H1 (cell line): ENCODE measurements at regions not wholly inside any gene's neighbourhood (a gene's known extent, or its start where the extent isn't known, plus 50 kb on each side); places are given as distances from the start of the nearest gene placed in this dataset.

Experiments used
- CBX8 ChIP-seq: fragments of 300-800, 300-1000 bp; sonication (generic); IDR thresholded peaks from 2 replicates; pipeline ENCODE4 v1.7.1; 2016; ENCODE audit warnings: low read depth, low read length, borderline replicate concordance
- KDM1A ChIP-seq: fragments of 200-600, 300-600 bp; sonication (generic); IDR thresholded peaks from 2 replicates; pipeline ENCODE4 v1.7.1; 2016; ENCODE audit warnings: mild to moderate bottlenecking, low read length, borderline replicate concordance
- PHF8 ChIP-seq: fragments of 200-600 bp; sonication (generic); conservative IDR thresholded peaks from 2 replicates; pipeline ENCODE4 v1.7.1; 2012; ENCODE audit warnings: low read depth, mild to moderate bottlenecking, inconsistent platforms, low read length, moderate library complexity
- RAD21 ChIP-seq, 2 experiments: IDR thresholded peaks in 1 of 2; conservative IDR thresholded peaks in 1 of 2; 2 replicates each; pipeline ENCODE4 v1.6.1; 2011; ENCODE audit warnings: low read depth in 2 of 2, low read length in 2 of 2, improper control_type of control experiment in 1 of 2, inconsistent platforms in 1 of 2, mild to moderate bottlenecking in 1 of 2, moderate library complexity in 1 of 2
- SIN3A ChIP-seq, 2 experiments: IDR thresholded peaks in 1 of 2; conservative IDR thresholded peaks in 1 of 2; 2 replicates each; pipeline ENCODE4 v1.6.1; 2011 to 2012; ENCODE audit warnings: low read length in 2 of 2, improper control_type of control experiment in 1 of 2, low read depth in 1 of 2, mild to moderate bottlenecking in 1 of 2

DNA sequence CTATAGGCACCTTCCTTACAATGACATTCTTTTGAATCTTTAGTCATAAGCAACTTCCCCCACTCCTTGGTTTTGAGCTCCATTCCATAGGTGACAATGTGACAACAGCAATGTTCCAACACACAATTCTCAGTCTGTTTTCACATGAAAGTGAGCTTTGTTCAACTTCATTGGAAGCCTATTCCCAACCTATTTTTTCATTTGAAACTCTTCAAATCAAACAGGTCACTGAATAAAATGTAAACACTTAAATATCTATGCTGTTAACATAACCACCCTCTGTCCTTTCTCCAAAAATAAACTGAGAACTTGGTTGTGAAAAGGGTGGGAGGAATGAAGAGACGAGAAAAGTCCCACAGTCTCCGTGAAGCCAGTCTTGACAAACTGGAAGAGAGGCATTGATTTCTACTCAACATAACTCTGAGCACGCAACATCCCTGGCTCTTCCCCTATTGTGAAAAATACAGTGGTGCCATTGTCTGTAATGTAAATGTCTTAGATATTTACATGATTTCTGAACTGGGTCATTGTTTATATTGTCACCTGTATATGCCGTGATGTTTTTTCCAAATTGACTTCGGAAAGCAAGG, 343.1 kb downstream of the TFAP2A start (continued):
- TF ChIP-seq SIN3A (conservative IDR thresholded peaks at IDR 0.05 in 1 of 2, IDR thresholded peaks at IDR 0.05 in 1 of 2; ENCODE audit: low read depth in 1 of 2, low read length in 2 of 2) (no peak), PHF8 (no peak), CBX8 (no peak), KDM1A (no peak), RAD21 (IDR thresholded peaks at IDR 0.05 in 1 of 2, conservative IDR thresholded peaks at IDR 0.05 in 1 of 2; ENCODE audit: low read depth in 2 of 2, low read length in 2 of 2) (no peak)
